Psoas muscle (tissue), 7 donors: ENCODE measurements at regions not wholly inside any gene's neighbourhood (a gene's known extent, or its start where the extent isn't known, plus 50 kb on each side); places are given as distances from the start of the nearest gene placed in this dataset.

Source experiments
- ATAC-seq, 4 donors: fragments of 200-7000 bp; cut with Tn5 transposase; one replicate each; pipeline ENCODE4 v1.9.1; 2020; ENCODE audit warnings: moderate library complexity in 3 of 4, mild to moderate bottlenecking in 2 of 4
- DNase-seq, 2 donors: peaks; one replicate each; pipeline ENCODE4 v3.0.0-alpha.2; 2020
- H3K27ac ChIP-seq: fragments of 200-600 bp; one replicate; pipeline ENCODE4 v1.8.0; 2022
- H3K27me3 ChIP-seq, 3 donors: fragments of 200-600 bp in 1 of 3; one replicate each; pipeline versions ENCODE4 v1.6.1 to v1.8.0; 2013 to 2022; ENCODE audit warnings: low read length in 2 of 3, mild to moderate bottlenecking in 2 of 3, moderate library complexity in 1 of 3; ENCODE audit not compliant: insufficient read depth in 3 of 3
- H3K36me3 ChIP-seq, 2 donors: fragments of 200-600 bp in 1 of 2; one replicate each; pipeline versions ENCODE4 v1.6.1 to v1.8.0; 2013 to 2022; ENCODE audit warnings: low read depth in 1 of 2, mild to moderate bottlenecking in 1 of 2, moderate library complexity in 1 of 2; ENCODE audit not compliant: insufficient read depth in 1 of 2
- H3K4me1 ChIP-seq: fragments of 200-600 bp; one replicate; pipeline ENCODE4 v1.8.0; 2022
- H3K4me3 ChIP-seq: fragments of 200-600 bp; one replicate; pipeline ENCODE4 v1.8.0; 2022; ENCODE audit warnings: mild to moderate bottlenecking
- H3K9me3 ChIP-seq: fragments of 200-600 bp; one replicate; pipeline ENCODE4 v1.8.0; 2022
- WGBS, 3 donors: extraction: QIAGEN DNeasy Blood & Tissue Kit; methylation state at CpG; one replicate each; pipeline versions ENCODE4 v1.1.6 to v1.1.7; 2013; 5-methylcytosine and 5-hydroxymethylcytosine counted together
- intact Hi-C, 2 donors: fragments of 100-400 bp; cut with DNase I; formaldehyde crosslinking; loops; one replicate each; pipeline versions ENCODE4 v1.11.0 to v1.14.2; 2022
- TF ChIP-seq, protein P1 (sequence below): fragments of 200-600 bp; IDR thresholded peaks from one replicate; pipeline ENCODE4 v1.8.0; 2022; ENCODE audit warnings: antibody characterized with exemption
- donor health status: healthy with polysubstance abuse.
- donor health status: DM: no; HTN: no; CAD: no; lungs with moderate emphysema.
- donor health status: Bipolar disorder and iron deficiency.
- donor health status: healthy.
- donor health status: DM: yes; HTN: yes; CAD: no.
- donor health status: DM: no; HTN: no; CAD: no.
- donor health status: DM: yes; HTN: yes; CAD: no.

DNA sequence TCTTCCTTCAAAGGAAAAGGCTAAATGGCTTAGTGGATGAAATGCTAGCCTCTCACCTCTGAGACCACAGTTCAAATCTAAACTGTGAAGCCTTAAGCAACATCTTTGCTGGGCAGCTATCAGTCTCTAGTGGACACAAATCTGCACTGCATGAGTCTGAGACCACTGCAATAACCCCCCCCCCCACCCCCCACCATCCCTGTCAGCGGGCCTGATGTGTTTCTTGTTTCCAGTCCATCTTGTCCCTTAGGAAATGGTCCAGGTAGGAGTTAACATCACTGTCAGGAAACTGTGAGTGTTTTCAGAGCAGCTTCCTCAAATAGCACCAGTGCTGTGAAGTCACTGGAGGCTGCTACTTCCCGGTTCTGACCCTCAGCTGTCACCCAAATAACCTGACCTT is 140.6 kb upstream of the TMCO5A start:
- intact Hi-C loops = no loop called here
- 8 to 9% (median 9%) methylated on average over 2 of the region's 2 CpGs for WGBS, 3 donors
- Histone ChIP-seq H3K4me3 (no peak overlapping the region), H3K27ac (no peak overlapping the region), H3K9me3 (no peaks in the 10 kb centered on the region), H3K4me1 (no peaks in the 10 kb centered on the region), H3K36me3 (no peaks in the 10 kb centered on the region), H3K27me3 (peaks cover 0 to 2% (median 0%) of the 10 kb centered on the region in 3 donors)
- TF ChIP-seq, protein P1, sequence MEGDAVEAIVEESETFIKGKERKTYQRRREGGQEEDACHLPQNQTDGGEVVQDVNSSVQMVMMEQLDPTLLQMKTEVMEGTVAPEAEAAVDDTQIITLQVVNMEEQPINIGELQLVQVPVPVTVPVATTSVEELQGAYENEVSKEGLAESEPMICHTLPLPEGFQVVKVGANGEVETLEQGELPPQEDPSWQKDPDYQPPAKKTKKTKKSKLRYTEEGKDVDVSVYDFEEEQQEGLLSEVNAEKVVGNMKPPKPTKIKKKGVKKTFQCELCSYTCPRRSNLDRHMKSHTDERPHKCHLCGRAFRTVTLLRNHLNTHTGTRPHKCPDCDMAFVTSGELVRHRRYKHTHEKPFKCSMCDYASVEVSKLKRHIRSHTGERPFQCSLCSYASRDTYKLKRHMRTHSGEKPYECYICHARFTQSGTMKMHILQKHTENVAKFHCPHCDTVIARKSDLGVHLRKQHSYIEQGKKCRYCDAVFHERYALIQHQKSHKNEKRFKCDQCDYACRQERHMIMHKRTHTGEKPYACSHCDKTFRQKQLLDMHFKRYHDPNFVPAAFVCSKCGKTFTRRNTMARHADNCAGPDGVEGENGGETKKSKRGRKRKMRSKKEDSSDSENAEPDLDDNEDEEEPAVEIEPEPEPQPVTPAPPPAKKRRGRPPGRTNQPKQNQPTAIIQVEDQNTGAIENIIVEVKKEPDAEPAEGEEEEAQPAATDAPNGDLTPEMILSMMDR = no peak
- no peak for ATAC-seq
- no peak for DNase-seq

DNA sequence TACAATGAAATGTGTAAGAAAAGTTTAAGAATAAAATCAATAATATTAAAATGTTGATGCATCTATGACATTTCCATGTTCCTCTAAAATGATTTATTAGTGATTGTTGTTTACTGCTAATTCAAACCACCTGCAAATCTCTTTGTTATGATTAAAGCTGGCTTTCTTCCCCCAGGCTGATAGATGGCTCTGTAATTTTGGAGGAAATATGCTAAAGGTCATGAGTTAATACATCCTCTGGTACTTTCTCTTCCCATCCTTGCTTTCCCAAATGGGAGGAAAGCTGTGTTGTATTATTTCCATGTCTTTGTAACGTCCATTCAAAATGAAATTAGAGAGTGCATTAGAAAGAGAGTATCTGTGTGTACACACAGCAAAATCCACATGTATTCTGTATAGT is 139.5 kb upstream of the TMCO5A start:
- H3K36me3 ChIP-seq = no peaks in the 10 kb centered on the region
- ATAC-seq (no peak), DNase-seq (no peak)
- intact Hi-C loops = no loop called here
- H3K27me3 ChIP-seq = no peaks in the 10 kb centered on the region
- no peak overlapping the region for H3K27ac ChIP-seq
- H3K4me1 ChIP-seq = no peaks in the 10 kb centered on the region
- TF ChIP-seq, protein P1 = no peak
- no peak overlapping the region for H3K4me3 ChIP-seq
- WGBS, 3 donors = 15 to 21% (median 17%) methylated on average over 1 of the region's 1 CpG
- H3K9me3 ChIP-seq = no peaks in the 10 kb centered on the region

DNA sequence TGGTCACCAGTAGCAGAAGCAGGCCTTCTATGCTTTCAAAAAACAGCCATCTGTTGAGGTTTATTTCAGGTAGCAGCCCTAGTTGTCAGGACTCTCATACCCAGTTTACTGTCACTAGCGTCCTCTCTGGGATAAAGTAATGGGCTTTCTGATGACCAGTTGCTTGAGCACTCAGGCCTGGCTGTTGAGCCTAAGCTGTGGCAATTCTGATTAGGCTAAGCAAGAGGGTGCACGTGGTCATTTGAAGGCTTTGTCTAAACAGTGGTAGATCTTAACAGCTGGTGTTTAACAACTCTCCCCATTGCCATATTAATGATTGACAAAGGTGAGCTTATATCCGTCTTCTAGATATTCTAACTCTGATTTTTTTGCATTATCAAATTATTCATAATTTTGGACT is 132.9 kb upstream of the TMCO5A start:
- Histone ChIP-seq H3K4me3 (no peak overlapping the region), H3K27me3 (no peaks in the 10 kb centered on the region), H3K36me3 (no peaks in the 10 kb centered on the region), H3K4me1 (no peaks in the 10 kb centered on the region), H3K9me3 (no peaks in the 10 kb centered on the region), H3K27ac (no peak overlapping the region)
- intact Hi-C loops = no loop called here
- TF ChIP-seq, protein P1 = no peak
- no peak for DNase-seq
- ATAC-seq = no peak
- 71 to 77% (median 74%) methylated on average over 3 of the region's 3 CpGs for WGBS, 3 donors

DNA sequence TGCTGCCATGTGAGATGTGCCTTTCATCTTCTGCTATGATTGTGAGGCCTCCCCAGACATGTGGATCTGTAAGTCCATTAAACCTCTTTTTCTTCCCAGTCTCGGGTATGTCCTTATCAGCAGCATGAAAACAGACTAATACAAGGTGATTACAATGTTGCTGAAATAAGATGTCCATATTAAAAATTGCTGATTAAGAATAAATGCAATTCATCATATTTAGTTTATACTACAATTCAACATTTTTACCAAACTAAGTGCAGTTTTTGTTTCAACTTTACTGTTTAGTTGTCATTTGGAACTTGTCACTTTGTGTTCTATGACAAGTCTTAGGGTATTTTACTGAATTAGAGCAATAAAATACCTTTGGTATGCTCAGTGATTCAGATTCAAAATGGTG is 127.6 kb upstream of the TMCO5A start:
- no peak for DNase-seq
- Histone ChIP-seq H3K27ac (no peak overlapping the region), H3K36me3 (no peaks in the 10 kb centered on the region), H3K4me3 (no peak overlapping the region), H3K4me1 (no peaks in the 10 kb centered on the region), H3K9me3 (no peaks in the 10 kb centered on the region), H3K27me3 (no peaks in the 10 kb centered on the region)
- TF ChIP-seq, protein P1 = no peak
- intact Hi-C loops = no loop called here
- 64 to 86% (median 75%) methylated on average over 1 of the region's 1 CpG for WGBS, 3 donors
- no peak for ATAC-seq

DNA sequence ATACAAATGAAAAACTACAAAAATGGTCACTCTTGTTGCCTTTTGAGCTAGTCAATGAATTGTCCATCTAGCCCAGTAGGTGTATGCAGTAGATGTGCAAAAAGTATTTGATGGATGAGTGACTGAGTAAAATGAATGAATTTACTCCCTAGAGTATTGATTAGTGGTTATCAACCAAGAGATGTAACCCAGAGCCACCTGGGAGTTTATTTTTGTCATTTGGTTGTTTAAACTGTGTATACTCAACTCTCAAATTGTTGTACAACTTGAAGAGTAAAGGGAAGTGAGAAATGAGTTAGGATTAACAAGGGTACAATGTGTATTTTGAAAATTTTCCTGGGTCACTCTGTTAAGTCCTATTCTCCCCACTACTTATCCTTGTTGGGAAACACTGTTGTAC is 124.1 kb upstream of the TMCO5A start:
- Histone ChIP-seq H3K4me1 (no peaks in the 10 kb centered on the region), H3K27me3 (no peaks in the 10 kb centered on the region), H3K9me3 (no peaks in the 10 kb centered on the region), H3K4me3 (no peak overlapping the region), H3K36me3 (no peaks in the 10 kb centered on the region), H3K27ac (no peak overlapping the region)
- ATAC-seq = no peak
- TF ChIP-seq, protein P1 = no peak
- no peak for DNase-seq
- intact Hi-C loops = no loop called here
